ENCODE measurements at regions not wholly inside any gene's neighbourhood (a gene's known extent, or its start where the extent isn't known, plus 50 kb on each side); places are given as distances from the start of the nearest gene placed in this dataset.

DNA sequence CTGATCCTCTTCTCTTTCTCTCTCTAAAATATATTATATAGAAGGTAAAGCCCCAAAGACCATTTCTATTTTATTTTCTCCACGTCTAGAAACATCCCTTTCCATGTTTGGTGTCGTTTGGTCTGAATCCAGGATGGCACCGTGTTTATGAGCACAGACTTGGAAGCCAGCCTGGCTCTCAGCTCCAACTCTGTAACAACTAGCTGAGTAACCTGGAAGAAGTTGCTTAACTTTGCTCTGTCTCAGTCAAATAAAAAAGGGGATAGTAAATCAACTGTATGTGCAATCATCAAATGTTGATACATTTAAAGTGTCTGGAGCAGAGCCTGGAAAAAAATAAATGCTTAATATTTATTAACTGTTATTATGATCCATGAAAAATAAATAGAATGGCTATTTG is 249.8 kb upstream of the MAF start:
- TF ChIP-seq ZFP30 (CRISPR knock-in tag; IDR thresholded peaks at IDR 0.05) (no peak), ARNTL (CRISPR knock-in tag; IDR thresholded peaks at IDR 0.05; ENCODE audit: borderline replicate concordance, low read depth) (no peak), RARB (CRISPR knock-in tag; IDR thresholded peaks at IDR 0.05) (no peak), ZNF565 (CRISPR knock-in tag; conservative IDR thresholded peaks at IDR 0.05; ENCODE audit: low read depth) (no peak), OSR1 (CRISPR knock-in tag; IDR thresholded peaks at IDR 0.05) (no peak), SNAI2 (CRISPR knock-in tag; IDR thresholded peaks at IDR 0.05) (no peak), ZFP3 (CRISPR knock-in tag; IDR thresholded peaks at IDR 0.05) (no peak), TCF4 (CRISPR knock-in tag; IDR thresholded peaks at IDR 0.05; ENCODE audit: borderline replicate concordance) (no peak)
- TF ChIP-seq, protein P1, sequence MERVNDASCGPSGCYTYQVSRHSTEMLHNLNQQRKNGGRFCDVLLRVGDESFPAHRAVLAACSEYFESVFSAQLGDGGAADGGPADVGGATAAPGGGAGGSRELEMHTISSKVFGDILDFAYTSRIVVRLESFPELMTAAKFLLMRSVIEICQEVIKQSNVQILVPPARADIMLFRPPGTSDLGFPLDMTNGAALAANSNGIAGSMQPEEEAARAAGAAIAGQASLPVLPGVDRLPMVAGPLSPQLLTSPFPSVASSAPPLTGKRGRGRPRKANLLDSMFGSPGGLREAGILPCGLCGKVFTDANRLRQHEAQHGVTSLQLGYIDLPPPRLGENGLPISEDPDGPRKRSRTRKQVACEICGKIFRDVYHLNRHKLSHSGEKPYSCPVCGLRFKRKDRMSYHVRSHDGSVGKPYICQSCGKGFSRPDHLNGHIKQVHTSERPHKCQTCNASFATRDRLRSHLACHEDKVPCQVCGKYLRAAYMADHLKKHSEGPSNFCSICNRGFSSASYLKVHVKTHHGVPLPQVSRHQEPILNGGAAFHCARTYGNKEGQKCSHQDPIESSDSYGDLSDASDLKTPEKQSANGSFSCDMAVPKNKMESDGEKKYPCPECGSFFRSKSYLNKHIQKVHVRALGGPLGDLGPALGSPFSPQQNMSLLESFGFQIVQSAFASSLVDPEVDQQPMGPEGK (CRISPR knock-in tag; IDR thresholded peaks at IDR 0.05; ENCODE audit: borderline replicate concordance), result no peak
- TF ChIP-seq, protein P2, sequence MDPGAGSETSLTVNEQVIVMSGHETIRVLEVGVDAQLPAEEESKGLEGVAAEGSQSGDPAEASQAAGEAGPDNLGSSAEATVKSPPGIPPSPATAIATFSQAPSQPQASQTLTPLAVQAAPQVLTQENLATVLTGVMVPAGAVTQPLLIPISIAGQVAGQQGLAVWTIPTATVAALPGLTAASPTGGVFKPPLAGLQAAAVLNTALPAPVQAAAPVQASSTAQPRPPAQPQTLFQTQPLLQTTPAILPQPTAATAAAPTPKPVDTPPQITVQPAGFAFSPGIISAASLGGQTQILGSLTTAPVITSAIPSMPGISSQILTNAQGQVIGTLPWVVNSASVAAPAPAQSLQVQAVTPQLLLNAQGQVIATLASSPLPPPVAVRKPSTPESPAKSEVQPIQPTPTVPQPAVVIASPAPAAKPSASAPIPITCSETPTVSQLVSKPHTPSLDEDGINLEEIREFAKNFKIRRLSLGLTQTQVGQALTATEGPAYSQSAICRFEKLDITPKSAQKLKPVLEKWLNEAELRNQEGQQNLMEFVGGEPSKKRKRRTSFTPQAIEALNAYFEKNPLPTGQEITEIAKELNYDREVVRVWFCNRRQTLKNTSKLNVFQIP (CRISPR knock-in tag; IDR thresholded peaks at IDR 0.05; ENCODE audit: borderline replicate concordance, low read depth), result no peak
- TF ChIP-seq, protein P3, sequence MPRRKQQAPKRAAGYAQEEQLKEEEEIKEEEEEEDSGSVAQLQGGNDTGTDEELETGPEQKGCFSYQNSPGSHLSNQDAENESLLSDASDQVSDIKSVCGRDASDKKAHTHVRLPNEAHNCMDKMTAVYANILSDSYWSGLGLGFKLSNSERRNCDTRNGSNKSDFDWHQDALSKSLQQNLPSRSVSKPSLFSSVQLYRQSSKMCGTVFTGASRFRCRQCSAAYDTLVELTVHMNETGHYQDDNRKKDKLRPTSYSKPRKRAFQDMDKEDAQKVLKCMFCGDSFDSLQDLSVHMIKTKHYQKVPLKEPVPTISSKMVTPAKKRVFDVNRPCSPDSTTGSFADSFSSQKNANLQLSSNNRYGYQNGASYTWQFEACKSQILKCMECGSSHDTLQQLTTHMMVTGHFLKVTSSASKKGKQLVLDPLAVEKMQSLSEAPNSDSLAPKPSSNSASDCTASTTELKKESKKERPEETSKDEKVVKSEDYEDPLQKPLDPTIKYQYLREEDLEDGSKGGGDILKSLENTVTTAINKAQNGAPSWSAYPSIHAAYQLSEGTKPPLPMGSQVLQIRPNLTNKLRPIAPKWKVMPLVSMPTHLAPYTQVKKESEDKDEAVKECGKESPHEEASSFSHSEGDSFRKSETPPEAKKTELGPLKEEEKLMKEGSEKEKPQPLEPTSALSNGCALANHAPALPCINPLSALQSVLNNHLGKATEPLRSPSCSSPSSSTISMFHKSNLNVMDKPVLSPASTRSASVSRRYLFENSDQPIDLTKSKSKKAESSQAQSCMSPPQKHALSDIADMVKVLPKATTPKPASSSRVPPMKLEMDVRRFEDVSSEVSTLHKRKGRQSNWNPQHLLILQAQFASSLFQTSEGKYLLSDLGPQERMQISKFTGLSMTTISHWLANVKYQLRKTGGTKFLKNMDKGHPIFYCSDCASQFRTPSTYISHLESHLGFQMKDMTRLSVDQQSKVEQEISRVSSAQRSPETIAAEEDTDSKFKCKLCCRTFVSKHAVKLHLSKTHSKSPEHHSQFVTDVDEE (CRISPR knock-in tag; IDR thresholded peaks at IDR 0.05), result no peak
